Retinal pigment epithelial cell (primary cell): ENCODE measurements at regions not wholly inside any gene's neighbourhood (a gene's known extent, or its start where the extent isn't known, plus 50 kb on each side); places are given as distances from the start of the nearest gene placed in this dataset.

Source experiments
- DNase-seq: peaks from one replicate; pipeline ENCODE4 v3.0.0-alpha.2; 2010; ENCODE audit warnings: low read depth
- H3K4me3 ChIP-seq: 2 replicates; pipeline ENCODE4 v1.5.1; 2011; ENCODE audit warnings: mild to moderate bottlenecking, low read length, control low read depth, moderate library complexity
- CTCF ChIP-seq: conservative IDR thresholded peaks from 2 replicates; pipeline ENCODE4 v1.5.1; 2011; ENCODE audit warnings: low read depth, low read length, control low read depth, inconsistent platforms

DNA sequence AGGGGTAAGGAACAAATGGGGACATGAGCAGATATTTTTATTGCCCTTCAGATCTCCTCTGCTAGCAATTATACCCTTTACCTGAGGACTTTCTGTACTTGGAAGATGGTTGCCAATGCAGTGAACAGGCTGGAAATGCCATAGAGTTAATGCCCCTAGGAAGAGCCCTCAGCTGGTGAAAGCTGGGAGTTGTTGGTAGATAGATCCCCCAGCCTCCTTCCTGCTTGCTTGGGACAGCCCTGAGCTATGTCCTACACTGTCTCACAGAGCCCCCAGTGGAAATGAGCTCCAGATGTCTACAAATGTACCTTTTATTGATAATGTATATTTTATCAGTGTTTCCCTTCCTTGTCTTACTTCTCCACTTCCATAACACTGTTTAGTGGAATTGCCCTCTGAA is 87.6 kb upstream of the PAK5 start:
- TF ChIP-seq CTCF: no peak
- DNase-seq: no peak
- H3K4me3 ChIP-seq: no peak overlapping the region

DNA sequence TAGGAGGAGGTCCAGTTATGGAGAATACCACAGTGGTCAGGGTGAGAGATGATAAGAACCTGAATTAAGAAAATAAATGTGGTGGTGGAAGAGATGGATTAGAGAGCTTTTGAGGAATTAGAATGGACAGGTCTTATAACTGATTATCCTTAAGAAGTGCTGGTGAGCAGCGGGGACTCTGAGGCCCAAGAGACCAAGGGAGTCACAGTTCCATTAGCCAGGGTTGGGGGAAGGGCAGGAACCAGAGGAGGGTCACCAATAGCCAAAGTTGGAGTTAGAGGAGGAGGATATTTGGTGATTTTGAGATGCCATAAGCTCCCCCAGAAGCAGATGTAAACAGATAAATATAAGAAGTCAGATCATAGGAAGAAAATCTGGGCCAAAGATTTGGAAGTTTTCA is 87.1 kb upstream of the PAK5 start:
- DNase-seq: no peak
- TF ChIP-seq CTCF: no peak
- no peak overlapping the region for H3K4me3 ChIP-seq

- TF ChIP-seq CTCF: no peak
- DNase-seq: no peak
Observed at GRCh38 chr20:9923648-9924047, 84.8 kb upstream of the PAK5 start.

DNA sequence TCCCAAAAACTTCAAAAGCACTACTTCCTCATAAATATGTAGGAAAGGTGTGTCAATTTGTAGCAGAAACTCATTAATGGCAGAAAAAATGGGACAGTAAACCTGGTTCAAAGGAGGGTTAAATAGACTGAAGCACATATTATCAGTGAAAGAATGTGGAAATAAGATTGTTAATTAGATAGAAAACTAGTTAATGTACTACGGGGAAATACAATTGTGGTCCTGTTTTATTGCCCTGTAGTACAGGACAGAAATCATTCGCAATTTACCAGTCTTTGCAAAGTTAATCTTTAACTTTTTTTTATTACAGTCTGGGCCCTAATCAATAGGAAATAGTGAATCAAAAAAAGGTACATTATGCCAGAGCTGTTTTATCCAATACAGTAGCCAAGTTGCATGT is 82.0 kb upstream of the PAK5 start:
- DNase-seq: no peak
- no peak for TF ChIP-seq CTCF
- H3K4me3 ChIP-seq: no peak overlapping the region

More at GRCh38 chr20:9923648-9924047, 84.8 kb upstream of the PAK5 start:
- H3K4me3 ChIP-seq: no peak overlapping the region

DNA sequence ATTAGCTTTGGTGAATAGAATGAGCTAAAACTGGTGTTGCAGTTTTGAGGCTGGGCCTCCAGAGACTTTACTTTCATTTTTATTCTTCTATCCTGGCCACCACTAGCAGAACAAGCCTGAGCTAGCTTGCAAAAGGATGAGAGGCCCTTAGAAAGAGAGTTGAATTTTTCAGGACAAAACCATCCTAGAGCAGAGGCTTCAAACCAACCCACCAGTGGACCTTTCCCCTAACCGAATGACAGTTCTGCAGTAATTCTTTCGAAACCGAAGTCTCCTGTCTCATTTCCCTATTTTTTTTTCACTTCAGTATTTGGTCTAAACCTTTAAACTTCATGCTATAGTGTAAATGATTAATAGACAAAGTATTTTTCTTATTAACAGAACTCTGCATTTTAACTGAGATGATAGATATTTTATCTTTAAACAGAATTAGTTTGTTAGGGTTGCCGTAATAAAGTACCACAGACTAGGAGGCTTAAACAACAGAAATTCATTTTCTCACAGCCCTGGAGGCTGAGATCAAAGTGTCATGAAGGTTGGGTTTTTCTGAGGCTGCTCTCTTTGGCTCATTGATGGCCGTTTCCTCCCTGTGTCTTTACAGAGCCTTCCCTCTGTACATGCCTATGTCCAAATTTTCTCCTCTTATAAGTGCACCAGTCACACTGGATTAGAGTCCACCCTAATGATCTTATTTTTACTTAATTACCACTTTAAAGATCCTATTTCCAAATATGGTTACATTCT is 80.6 kb upstream of the PAK5 start:
- DNase-seq: no peak
- no peak for TF ChIP-seq CTCF
- no peak overlapping the region for H3K4me3 ChIP-seq

GRCh38 chr20:9918348-9918747 is 79.5 kb upstream of the PAK5 start:
- H3K4me3 ChIP-seq: no peak overlapping the region
- DNase-seq: no peak
- no peak for TF ChIP-seq CTCF

DNA sequence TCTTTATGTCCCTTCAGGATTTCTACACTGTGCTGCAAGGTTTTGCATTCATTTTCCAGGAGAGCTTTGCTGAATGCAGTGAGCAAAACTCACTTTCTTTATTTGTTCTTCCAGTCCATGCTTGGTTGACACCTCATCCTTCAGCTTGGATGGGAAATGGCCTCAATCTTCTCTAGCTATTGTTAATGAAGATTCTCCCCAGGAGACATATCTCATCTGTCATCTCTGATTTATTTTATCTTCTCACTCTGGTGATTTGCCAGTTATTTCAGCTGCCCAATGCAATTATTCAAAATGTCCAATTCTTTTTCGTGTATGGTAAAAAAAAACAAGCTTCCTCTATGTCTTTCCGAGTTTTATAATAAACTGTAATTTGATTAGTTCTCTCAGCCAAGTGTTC is 77.9 kb upstream of the PAK5 start:
- no peak for DNase-seq
- no peak overlapping the region for H3K4me3 ChIP-seq
- TF ChIP-seq CTCF: no peak
